NCI-H510A treated with DMSO at 0.1 percent for 48 hours (cell line): ENCODE measurements at regions not wholly inside any gene's neighbourhood (a gene's known extent, or its start where the extent isn't known, plus 50 kb on each side); places are given as distances from the start of the nearest gene placed in this dataset.

Experiments used
- DNase-seq: peaks from one replicate; lab custom pipeline; 2025; lab: John Stamatoyannopoulos, UW

DNA sequence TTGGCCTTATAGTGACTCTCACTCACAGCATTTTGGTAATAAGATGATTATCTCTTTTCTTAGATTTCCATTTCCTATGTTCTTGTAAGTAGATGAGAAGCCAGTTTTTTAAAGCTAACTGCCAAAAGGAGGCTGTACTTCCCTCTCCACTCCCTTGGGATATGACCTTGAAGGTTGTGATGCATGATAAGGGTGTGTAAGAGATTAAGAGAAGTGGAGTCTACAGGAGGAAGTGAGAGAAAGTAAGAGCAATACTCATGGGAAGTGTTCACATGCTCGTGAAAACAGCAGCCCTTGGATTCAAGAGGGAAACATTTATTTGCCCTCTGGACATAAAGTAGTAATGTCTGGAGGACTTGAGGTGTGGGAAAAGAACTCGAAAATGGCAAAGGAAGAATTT lies 171.5 kb downstream of the EVA1A start:
- DNase-seq: no peak

DNA sequence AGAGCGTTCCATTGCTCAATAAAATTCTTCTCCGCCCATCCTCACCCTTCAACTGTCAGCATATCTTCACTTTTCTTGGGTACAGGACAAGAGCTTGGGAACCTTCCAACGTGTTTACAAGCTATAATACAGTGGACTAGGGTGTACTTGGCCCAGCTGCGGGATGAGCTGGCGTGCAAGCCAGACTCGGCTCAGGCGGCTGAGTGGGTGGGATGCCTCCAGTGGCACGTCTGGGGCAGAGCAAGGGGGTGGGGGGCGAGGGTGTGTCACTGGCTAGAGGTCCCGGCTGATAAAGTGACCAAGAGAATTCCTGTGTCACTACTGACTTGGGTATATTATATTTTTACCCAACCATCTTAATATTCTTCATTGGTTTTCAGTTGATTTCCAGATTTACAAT lies 179.7 kb downstream of the EVA1A start:
- DNase-seq: no peak

DNA sequence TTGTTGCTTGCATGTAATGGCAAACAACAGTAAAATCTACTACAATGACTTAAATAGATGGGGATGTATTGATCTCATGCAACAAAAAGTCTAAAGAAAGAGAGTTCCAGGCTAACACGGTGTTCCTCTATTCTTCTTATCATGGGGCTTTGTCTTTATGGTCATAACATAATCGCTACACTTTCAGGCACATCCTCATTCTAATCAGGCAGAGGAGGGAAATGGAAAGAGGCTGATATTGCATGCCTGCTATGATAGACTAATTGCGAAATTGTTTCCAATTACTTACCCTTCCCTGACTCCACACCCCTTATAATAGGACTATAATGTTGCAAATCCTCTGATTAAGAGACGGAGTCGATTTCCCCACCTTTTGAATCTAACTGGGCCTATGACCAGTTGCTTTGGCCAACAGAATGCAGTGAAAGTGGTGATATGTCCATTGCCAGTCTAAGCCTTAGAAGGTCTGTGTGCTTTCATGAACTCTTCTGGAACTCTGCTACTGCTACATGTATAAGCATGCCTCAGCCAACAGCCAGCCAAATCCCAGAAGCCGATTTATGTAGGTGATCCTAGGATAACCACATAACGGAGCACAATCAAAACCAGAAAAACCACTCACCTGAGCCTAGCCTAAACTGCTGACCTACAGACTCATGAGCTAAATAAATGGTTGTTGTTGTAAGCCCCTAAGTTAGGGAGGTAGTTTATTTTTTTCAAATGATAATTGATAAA lies 180.3 kb upstream of the TACR1 start:
- DNase-seq: no peak

DNA sequence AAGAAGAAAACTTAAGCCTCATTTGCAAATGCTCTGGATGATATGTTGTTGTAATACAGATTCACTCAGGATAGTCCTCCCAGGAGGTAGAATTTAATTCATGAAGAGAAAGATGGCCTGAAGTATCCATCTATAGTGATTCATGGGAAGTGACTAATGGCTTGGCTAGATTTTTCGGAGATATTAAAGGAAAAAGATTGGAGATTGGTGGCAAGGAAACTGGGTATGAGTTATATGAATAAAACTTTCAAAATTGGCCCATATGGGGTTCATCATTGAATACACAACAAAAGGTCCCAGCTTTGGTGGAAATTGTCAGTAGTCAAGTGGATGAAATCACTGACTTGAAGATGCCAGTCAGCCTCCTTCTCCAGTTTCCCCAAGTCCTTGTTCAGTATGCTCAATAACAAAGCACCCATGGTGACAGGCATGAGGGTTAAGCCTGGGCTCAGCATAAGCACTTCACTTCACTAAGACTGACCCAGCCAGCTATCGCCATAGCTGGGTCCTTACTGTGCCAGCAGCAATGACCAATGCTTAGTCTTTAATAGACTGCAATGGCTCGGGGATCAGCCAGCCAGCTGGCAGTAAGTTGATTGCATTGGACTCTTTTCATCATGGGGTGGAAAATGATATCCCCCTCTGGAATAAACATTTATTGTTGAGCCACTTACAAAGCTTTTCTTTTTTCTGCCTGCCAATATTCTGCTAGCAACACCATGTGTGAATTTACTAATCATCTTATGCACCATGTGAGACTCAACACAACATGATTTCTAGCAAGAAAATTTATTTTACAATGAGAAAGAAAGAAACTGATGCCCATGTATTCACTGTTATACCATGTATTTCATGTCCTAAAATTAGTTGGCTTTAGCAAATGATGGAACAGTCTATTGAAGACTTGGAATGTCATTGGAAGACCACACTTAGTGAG lies 176.6 kb upstream of the TACR1 start:
- DNase-seq: no peak

DNA sequence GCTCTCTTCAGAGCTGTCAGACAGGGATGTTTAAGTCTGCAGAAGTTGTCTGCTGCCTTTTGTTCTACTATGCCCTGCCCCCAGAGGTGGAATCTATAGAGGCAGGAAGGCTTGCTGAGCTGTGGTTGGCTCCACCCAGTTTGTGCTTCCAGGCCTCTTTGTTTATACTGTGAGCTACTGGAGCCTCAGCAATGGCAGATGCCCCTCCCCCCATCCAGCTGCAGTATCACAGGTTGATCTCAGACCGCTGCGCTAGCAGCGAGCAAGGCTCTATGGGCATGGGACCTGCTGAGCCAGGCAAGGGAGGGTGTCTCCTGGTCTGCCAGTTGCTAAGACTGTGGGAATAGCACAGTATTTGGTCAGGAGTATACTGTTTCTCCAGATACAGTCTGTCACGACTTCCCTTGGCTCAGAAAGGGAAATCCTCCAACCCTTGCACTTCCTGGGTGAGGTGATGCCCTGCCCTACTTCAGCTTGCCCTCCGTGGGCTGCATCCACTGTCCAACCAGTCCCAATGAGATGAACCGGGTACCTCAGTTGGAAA lies 175.2 kb upstream of the TACR1 start:
- peak; percentile 72 for DNase-seq

DNA sequence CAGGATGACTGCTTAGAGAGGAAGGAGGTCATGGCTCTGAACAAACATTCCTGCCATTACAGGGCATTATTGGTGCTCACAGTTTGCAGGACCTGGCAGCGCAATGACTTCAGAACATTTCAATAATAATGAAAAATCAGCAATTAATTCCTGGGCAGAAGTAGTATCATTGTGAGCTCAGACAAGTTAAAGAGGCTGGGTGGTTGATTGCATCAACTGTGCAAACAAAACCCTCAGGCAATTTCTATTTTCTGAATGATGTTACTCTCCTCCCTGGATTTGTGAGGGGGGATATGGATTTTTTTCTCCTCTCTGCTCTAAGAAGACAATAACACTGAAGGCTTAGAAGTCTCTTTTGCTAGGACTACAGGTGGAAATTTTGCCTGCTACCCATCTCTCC lies 168.1 kb upstream of the TACR1 start:
- no peak for DNase-seq

DNA sequence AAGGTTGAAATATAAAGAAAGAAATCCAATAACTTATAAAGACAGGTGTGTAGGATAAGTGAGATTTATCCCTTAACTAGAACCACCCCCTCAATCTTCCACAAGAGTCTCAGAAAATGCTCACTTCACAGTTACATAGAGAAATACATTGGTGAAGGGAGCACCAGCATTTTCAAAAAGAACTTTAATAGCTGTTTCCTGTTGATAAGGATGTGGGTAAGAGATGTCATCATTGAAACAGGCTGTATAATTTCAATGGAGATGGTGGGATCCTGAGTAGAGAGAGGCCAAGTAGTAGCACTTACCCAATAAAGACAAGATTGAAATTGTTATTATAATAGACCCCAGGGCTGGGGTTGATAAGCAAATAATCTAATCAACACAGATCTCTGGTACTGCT lies 162.2 kb upstream of the TACR1 start:
- DNase-seq: no peak

DNA sequence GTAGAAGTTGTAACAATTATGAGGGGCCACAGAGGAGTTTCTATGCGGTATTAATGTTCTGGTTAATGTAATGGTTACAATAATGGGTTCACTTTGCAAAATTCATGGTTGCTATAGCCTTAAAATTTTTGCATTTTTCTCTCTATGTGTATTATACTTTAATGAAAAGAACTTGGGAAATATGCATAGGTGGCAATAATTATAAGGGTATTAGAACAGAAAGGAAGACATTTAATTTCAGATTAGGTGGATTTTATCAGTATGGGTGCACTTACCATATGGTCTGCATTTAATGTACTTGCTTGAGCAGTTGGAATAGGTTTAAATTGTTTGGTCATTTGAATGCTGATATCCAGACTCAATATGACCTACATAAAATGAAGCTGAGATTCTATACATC lies 161.6 kb upstream of the TACR1 start:
- DNase-seq: no peak

DNA sequence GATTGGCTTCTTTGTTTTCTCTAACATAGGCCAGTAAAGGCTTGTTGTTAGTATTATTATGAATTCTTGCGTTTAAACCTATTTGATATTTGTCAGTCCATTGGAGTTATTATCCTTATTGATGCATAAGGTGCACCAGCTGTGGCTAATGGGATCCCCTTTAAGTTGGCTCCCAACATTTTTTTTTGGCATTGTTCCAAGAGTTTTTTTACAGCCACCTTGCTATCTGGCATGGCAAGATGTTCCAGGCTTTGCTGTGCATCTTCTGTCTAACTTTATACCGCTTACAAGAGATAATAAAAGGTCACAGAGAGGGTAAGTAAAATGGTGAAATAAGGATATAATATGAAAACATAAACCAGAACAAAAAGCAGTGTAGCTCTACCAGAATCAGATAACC lies 157.5 kb upstream of the TACR1 start:
- no peak for DNase-seq

DNA sequence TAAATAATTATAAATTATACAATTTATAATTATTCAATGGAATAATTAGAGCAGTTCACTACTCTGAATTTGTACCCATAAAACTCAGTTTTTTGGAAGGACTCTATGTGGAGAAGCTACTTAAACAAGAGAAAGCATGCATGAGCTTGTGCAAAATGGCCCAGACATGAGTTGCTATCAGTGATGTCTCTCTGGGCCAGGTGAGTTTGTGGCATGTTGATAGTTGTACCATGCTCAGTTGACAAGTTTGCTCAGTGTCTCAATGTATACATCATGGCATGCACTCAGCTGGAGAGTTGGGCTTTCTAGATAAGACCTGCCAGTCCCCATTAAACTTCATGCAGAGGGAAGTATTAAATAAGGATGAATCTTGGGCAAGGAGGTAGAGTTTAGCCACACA lies 153.8 kb upstream of the TACR1 start:
- DNase-seq: no peak

DNA sequence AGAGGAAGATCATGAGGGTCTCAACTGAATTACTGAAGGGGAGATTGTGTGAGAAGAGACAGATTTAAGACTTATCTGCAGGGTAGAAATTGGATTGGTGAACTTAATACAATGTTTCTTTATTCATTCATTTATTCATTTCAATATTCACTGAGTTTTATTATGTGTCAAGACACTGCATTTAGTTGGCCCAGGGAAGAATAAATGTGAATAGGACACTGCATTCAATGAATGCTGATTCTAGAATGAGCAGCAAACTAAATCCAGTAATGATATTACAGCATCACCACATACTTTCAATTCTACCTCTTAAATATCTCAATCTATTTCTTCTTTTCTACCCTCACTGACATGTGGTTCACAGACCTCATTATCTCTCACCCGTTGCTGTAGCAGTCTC lies 149.0 kb upstream of the TACR1 start:
- DNase-seq: no peak

DNA sequence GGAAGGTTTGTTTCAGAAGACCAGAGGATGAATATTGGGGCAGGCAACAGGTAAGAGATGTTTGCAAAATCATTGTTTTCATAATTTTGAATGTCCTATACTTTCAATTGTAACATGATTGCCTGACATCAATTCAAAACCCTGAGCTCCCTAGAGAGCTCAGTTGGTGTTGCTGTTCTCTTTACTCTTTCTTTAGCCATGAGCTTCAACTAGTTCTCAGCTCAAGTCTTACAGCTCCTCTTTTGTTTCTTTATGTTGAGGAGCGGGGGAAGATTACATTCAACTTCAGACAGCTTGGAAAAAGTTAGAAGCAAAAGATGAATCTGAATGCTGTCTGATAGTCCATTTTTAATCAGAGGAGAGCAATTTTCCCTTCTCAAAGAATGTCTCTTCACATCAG lies 144.8 kb upstream of the TACR1 start:
- no peak for DNase-seq

DNA sequence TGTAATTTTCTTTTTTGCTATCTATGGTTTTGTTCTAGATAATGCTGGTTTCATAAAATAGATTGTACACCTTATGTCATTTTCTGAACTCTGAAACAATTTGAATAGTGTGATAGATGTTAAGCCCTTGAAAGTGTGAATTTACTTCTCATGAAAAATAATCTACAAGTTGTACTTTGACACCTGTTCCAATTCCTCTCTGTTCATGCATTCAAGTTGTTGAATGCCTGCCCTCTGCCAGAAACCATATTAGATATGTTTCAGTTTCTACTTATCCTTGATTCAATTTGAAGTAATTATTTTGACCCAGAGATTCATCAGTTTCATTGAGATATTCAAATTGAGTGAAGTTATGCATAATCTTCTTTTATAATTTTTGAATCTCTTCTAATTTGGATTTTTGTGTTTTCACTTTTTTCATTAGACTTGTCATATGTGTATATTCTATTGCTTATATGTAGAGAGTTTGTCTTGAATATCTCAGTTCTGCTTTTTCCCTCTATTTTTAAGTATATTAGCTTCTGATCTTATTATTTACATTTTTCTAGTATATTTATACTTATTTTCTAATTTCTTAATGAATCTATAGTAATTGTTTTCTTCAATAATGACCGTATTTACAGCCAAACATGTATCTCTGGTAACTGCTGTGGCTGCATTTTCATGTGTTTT lies 143.3 kb upstream of the TACR1 start:
- no peak for DNase-seq

DNA sequence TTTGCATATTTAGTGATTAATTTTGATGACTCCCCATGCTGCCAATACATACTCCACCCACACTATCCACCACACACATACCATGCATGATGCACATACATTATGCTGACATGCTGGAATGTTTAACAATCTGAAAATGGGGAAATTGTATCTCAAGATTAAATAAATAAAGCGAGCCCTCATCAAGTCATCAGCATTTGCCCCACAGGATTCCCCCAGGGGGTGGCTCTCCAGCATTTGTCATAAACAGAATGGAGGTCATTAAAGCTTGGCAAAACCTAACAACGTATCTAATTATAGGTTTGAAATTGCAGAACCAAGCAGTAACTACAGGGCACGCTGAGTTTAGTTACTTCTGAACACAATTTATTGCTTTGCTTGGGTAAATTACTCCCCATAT lies 141.2 kb upstream of the TACR1 start:
- no peak for DNase-seq

DNA sequence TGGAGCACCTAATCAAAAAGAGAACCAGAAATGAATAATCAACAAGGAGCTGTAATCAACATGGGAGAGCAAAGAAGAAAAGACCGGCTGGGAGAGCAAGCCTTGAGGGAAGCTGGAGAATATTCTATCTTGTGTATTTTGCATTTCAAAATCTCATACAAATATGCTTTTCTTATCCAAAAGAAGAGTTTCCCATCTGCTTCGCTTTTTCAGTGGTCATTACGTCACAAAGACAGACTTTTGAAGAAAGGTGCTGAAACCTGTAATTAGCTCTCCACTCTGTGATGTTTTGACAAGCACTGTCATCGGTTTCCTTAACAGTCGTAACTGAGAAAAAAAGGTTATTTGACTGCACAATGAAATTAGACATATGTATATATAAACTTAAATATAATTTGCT lies 139.1 kb upstream of the TACR1 start:
- no peak for DNase-seq

DNA sequence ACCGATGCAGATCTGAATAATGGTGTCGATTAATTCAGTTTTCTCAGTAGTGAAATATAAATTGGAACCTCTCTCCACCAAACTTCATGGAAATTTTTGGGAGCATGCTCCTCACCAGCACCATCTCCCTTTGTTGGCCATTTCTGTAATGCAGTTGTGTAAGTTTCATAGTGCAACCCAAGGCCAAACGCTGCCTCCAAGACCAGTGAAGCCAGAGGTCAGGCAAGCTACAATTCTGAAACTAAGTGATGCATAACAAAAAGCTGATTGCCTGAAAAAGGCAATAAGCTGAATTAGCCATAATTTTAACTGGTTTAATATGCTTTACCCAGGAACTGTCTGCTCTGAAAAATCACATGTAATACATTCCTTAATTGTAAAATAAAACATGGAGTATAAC lies 138.3 kb upstream of the TACR1 start:
- DNase-seq: no peak

DNA sequence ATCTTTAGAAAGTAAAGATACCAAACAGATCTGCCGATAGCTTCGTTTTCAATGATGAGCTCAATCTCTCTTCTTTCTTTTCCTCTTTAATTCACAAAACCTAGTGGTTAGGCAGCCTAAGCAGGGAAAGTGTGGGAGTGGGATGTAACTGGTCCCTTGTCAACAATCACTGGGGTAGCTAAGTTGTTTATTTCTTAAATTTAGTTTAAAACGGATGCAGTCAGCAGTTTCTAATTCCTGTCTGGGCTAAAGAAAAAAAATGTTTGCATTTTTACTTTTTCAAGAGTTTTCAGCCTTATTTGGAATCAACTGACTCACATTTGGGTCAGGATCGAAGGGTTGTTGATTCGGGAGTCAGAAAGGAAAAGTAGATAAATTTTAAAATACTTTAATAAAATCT lies 137.7 kb upstream of the TACR1 start:
- DNase-seq: no peak

DNA sequence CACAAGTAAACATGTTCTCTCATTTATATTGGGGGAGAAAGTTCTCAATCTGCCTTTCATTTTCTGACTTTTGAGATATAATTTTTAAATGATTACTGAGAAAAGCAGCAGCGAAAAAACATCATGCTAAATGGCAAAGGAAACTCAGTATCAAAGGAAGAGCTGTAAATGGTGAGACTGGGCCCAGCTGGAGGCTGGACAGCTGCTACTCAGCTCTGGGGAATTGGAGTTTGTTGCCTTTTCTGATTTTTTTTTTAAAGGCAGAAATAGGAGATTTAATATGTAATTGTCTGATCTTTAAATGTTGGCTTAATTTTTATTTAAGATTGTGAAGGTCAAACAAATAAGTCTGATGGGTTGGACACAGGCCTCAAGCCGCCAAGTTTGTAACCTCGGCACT lies 137.1 kb upstream of the TACR1 start:
- DNase-seq: no peak

DNA sequence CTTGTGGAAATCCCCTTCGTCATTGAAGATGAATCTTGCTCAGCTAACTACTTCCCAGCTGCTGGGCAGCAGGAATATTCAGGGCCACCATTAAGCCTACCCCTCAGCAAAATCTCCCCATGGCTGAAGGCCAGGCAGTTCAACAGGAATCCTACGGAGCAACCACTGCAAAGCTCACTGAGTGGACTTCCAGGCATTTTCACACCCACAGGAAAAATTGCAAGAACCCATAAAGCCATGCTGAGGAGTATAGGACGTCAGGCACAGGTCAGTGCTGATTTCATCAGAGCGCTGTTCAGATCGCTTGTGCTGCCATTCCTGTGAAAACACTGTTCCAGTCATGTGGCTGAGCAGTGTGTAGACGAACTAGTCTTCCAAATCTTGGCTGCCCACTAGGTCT lies 134.8 kb upstream of the TACR1 start:
- no peak for DNase-seq

DNA sequence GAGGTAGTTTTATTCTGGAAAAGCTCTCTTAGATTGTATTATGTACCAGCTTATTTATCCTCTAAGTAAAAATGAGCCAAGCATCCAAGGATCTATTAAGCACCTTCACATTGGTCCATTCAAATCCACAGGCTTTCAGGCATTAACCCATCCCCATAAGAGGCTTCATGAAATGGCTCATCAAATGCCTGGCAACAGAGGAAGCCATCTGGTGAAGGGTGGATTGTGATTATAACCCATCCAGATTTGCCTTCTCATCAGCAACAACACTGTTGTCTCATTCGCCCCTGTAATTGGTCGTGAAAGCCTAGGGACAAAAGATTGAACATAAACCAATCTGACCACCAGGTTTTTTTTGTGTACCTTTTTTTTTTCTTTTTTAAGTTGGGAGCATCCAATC lies 134.3 kb upstream of the TACR1 start:
- DNase-seq: no peak

DNA sequence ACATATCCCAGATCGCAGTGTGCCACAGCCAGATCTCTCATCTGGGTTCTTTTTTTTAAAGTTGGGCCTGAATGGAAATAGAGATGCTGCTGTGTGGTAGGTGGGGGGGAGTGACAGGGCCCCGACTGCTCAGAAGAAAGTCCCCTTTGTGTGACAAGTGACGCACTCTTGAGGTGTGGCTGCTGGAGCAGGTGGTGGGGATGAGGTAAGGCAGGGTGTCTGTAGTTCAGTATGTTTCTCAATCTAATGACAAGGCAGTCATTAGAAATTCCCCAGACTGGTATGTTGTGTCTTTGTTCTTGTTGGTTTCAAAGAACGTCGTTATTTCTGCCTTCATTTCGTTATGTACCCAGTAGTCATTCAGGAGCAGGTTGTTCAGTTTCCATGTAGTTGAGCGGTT lies 128.8 kb upstream of the TACR1 start:
- peak; percentile 22 for DNase-seq

DNA sequence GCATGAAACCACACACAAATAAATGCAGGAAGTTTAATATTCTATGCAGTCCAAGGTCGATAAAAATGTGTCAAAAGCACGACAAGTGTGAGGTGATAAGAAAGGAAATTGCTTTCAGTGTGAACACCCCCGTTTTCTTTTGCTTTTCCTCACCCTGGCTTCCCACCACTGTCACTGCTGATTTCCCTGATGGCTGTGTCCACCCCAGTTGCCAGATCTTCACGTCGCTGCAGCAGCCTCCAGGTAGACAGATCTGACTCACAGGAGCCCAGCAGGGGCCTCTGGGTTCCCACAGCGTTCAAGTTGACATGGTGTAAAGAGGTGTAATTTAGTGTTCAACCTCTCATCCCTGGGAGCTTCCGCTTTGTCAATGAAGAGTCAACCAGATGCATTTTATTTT lies 128.0 kb upstream of the TACR1 start:
- DNase-seq: peak; percentile 54

DNA sequence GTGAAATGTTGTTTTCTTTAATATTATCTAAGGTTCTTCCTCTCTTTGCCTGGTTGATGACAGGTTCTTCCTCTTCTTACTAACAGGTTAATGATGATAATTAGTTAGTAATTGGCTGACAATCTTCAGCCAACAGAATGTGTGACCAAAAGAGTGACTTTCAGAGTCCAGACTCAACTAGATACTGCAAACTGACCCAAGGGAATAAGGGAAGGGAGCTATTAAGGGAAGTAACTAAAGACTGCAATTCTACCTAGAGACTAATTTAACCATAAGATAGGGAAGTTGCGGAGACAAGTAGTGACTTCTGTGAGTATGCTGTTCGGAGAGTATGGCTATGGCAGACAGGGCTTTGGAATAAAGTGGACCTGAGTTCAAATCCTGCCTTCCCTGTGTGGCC lies 127.3 kb upstream of the TACR1 start:
- DNase-seq: no peak
